ENCODE measurements at regions not wholly inside any gene's neighbourhood (a gene's known extent, or its start where the extent isn't known, plus 50 kb on each side); places are given as distances from the start of the nearest gene placed in this dataset.

- FAIRE-seq (no peak), DNase-seq (ENCODE audit: insufficient read length, low spot score) (no peak)
Observed at GRCh38 chr7:125412890-125413665, 483.5 kb upstream of the POT1 start.

GRCh38 chr7:125409921-125410320 is 480.3 kb upstream of the POT1 start:
- FAIRE-seq (no peak), DNase-seq (ENCODE audit: insufficient read length, low spot score) (no peak)

GRCh38 chr7:125406111-125406510 is 476.5 kb upstream of the POT1 start:
- no peak for FAIRE-seq
- no peak for DNase-seq (ENCODE audit: insufficient read length, low spot score)

GRCh38 chr7:125399408-125399807 is 469.8 kb upstream of the POT1 start:
- FAIRE-seq = no peak
- DNase-seq (ENCODE audit: insufficient read length, low spot score) = no peak

- FAIRE-seq (no peak), DNase-seq (ENCODE audit: insufficient read length, low spot score) (no peak)
Observed at GRCh38 chr7:125396466-125397151, 467.0 kb upstream of the POT1 start.

GRCh38 chr7:125391921-125392320 is 462.3 kb upstream of the POT1 start:
- FAIRE-seq = no peak
- no peak for DNase-seq (ENCODE audit: insufficient read length, low spot score)

- FAIRE-seq (no peak), DNase-seq (ENCODE audit: insufficient read length, low spot score) (no peak)
Observed at GRCh38 chr7:125390981-125391380, 461.4 kb upstream of the POT1 start.

GRCh38 chr7:125386211-125386610 is 456.6 kb upstream of the POT1 start:
- DNase-seq (ENCODE audit: insufficient read length, low spot score) = no peak
- FAIRE-seq = no peak

GRCh38 chr7:125383324-125383723 is 453.7 kb upstream of the POT1 start:
- DNase-seq (ENCODE audit: insufficient read length, low spot score) (no peak), FAIRE-seq (no peak)

- DNase-seq (ENCODE audit: insufficient read length, low spot score) (no peak), FAIRE-seq (no peak)
Observed at GRCh38 chr7:125382401-125382800, 452.8 kb upstream of the POT1 start.

GRCh38 chr7:125375942-125376341 is 446.3 kb upstream of the POT1 start:
- FAIRE-seq (no peak), DNase-seq (ENCODE audit: insufficient read length, low spot score) (no peak)

GRCh38 chr7:125370502-125370901 is 440.9 kb upstream of the POT1 start:
- no peak for DNase-seq (ENCODE audit: insufficient read length, low spot score)
- FAIRE-seq = no peak

- DNase-seq (ENCODE audit: insufficient read length, low spot score) = no peak
- FAIRE-seq = no peak
Observed at GRCh38 chr7:125363873-125364272, 434.2 kb upstream of the POT1 start.

GRCh38 chr7:125358551-125359167 is 429.0 kb upstream of the POT1 start:
- FAIRE-seq (no peak), DNase-seq (ENCODE audit: insufficient read length, low spot score) (no peak)

GRCh38 chr7:125357676-125358455 is 428.2 kb upstream of the POT1 start:
- no peak for FAIRE-seq
- no peak for DNase-seq (ENCODE audit: insufficient read length, low spot score)

GRCh38 chr7:125355899-125356298 is 426.3 kb upstream of the POT1 start:
- FAIRE-seq = no peak
- DNase-seq (ENCODE audit: insufficient read length, low spot score) = no peak

GRCh38 chr7:125347269-125347668 is 417.6 kb upstream of the POT1 start:
- DNase-seq (ENCODE audit: insufficient read length, low spot score) (no peak), FAIRE-seq (no peak)

- DNase-seq (ENCODE audit: insufficient read length, low spot score) (no peak), FAIRE-seq (no peak)
Observed at GRCh38 chr7:125338110-125338509, 408.5 kb upstream of the POT1 start.

GRCh38 chr7:125336326-125336725 is 406.7 kb upstream of the POT1 start:
- no peak for FAIRE-seq

GRCh38 chr7:125326666-125327255 is 397.1 kb upstream of the POT1 start:
- FAIRE-seq (no peak), DNase-seq (ENCODE audit: insufficient read length, low spot score) (no peak)

More at GRCh38 chr7:125336326-125336725, 406.7 kb upstream of the POT1 start:
- no peak for DNase-seq (ENCODE audit: insufficient read length, low spot score)

- no peak for FAIRE-seq
Observed at GRCh38 chr7:125316466-125316865, 386.8 kb upstream of the POT1 start.

More at GRCh38 chr7:125316466-125316865, 386.8 kb upstream of the POT1 start:
- DNase-seq (ENCODE audit: insufficient read length, low spot score) = no peak
